ENCODE measurements at regions not wholly inside any gene's neighbourhood (a gene's known extent, or its start where the extent isn't known, plus 50 kb on each side); places are given as distances from the start of the nearest gene placed in this dataset.

DNA sequence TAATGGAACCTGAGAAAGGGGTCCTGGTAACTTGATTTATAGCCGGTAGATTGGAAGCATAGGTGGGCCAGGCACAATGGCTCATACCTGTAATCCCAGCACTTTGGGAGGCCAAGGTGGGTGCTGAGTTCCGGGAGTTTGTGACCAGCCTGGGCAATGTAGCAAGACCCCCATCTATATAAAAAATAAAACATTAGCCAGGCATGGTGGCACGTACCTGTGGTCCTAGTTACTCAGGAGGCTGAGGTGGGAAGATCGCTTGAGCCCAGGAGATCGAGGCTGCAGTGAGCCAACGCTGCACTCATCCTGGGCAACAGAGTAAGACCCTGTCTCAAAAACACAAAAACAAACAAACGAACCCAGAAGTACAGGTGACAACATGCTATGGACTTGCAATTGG is 76.5 kb downstream of the ZNF281 start:
- TF ChIP-seq, protein P1, sequence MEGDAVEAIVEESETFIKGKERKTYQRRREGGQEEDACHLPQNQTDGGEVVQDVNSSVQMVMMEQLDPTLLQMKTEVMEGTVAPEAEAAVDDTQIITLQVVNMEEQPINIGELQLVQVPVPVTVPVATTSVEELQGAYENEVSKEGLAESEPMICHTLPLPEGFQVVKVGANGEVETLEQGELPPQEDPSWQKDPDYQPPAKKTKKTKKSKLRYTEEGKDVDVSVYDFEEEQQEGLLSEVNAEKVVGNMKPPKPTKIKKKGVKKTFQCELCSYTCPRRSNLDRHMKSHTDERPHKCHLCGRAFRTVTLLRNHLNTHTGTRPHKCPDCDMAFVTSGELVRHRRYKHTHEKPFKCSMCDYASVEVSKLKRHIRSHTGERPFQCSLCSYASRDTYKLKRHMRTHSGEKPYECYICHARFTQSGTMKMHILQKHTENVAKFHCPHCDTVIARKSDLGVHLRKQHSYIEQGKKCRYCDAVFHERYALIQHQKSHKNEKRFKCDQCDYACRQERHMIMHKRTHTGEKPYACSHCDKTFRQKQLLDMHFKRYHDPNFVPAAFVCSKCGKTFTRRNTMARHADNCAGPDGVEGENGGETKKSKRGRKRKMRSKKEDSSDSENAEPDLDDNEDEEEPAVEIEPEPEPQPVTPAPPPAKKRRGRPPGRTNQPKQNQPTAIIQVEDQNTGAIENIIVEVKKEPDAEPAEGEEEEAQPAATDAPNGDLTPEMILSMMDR (IDR thresholded peaks at IDR 0.05): no peak

DNA sequence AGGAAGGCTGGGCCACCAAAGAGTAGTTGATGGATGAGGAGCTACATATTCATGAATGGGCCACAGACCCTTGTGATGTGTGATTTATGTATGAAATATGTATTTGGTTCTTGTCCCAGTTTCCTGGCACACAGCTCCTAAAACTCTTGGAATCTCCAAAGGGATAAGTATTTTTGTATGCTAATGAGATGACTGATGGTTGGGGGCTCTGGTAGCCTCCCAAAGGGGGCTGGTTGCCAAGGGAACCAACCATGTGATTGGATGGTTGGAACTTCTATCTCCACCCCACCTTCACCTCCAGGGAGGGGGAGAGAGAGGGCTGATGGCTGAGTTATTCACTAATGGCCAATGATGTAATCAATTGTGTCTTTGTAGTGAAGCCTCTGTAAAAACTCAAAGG is 77.1 kb downstream of the ZNF281 start:
- TF ChIP-seq, protein P1 (IDR thresholded peaks at IDR 0.05): no peak

DNA sequence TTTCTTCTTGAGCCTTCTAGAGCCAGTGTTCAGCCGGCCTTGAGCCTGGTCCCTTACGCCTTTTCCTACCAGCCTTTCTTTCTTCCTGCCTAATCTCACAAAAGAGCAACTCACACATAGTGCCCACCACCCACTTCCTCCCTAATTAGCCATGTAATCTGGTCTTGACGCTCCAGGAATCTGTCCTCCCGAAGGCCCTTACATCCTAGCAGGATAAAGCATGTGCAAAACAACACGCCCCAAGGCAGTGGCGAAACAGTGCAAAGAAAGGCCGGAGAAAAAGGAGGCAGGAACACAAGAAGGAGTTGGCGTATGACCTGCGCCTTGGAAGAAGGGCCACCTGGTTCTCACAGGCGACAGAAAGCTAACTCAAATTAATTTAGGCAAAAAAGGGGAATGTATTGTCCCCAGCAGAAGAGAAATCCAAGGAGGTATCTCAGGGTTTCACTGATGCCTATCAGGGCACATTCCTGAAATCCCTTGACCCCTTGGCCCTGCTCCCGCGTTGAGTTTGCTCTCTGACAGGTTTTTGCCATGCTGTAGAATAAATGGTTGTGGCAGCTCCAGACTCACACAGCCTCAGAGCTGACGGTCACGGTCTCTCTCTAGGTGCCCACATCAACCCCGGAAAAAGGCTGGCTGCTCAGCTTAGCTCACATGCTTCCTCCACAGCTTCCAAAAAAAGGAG is 79.0 kb downstream of the ZNF281 start:
- TF ChIP-seq, protein P1 (IDR thresholded peaks at IDR 0.05): no peak

DNA sequence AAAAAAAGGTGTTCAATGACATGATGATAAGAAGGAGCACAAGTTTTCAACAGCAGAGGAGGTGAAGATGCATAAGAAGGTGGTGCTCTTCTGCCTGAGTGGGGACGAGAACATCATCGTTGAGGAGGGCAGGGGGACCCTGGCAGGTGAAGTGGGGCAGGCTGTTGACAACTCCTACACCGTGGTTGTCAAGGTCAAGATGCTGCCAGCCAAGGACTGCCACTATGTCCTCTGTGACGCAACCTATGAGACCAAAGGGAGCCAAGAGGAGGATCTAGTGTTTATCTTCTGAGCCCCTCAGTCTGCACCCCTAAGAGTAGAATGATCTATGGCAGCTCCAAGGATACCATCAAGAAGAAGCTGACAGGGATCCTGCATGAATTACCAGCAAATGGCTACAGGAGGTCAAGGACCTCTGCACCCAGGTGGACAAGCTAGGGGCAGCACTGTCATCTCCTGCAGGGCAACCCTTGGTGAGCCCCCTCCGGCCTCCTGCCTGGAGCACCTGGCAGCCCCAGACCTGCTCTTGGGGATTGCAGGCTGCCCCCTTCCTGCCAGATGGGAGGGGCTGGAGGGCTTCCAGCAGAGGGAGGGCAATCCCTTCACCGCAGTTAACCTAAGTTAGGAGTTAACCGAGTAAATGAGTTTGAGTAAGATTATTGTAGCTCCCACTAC is 80.5 kb downstream of the ZNF281 start:
- TF ChIP-seq, protein P1 (IDR thresholded peaks at IDR 0.05): no peak

DNA sequence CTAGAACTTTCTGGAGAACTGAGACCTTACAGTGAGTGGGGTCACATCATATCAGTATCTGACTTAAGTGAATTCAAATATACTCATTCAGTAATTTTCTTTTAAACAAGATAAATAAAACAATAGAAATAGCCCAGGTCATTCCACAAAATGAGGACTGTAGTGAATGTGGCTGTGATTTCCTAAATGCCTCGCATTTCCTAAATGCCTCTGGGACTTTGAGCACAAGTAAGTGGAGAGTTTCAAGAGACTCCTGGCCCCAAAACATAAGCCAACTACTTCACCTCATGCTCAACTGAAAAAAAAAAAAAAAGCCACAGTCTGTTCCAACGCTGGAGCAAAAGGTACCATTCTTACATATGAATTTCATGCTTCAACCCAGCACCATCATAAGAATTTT is 81.5 kb downstream of the ZNF281 start:
- TF ChIP-seq, protein P1 (IDR thresholded peaks at IDR 0.05): no peak

DNA sequence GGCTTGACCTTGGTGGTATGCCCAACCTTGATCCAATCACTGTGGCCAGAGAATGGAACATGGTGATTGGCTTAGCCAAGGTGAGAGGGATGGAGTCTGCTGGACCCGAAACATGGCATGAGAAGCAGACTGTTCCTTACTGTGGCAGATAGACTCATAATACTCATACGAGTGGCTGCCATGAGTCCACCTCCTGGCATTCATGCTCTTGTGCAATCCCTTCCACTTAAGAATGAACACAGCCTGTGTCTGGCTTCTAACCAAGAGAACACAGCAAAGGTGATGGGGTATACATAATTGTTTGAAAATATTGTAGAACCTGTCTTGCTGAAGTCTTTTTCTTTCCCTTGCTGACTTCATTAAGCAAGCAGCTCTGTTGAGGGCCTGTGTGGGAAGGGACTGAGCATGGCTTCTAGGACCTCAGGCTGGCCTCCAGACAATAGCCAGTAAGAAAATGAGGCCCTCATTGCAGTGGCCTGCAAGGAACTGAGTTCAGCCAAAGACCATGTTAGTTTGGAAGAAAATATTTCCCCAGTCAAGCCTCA is 85.9 kb downstream of the ZNF281 start:
- TF ChIP-seq, protein P1 (IDR thresholded peaks at IDR 0.05): no peak

DNA sequence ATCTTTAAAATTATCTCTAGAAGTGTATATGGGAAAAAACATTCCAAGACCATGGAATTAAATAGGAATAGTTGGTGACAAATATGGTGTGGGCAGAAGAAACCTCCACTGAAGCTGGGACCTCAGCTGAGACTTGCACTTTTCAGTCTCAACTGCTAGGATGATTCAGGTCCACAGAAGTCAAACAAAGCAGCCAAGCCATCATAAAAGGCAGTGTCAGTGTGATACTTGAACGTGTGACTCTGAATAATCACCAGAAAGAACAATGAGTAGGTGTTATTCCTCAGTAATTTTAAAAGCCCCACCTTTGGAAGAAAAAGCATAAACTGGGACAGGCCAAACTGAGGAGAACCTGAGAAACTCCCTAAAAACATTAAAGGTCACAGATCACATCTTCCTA is 90.7 kb downstream of the ZNF281 start:
- TF ChIP-seq, protein P1 (IDR thresholded peaks at IDR 0.05): no peak

All from LNCAP (cell line).